Muscle layer of duodenum (tissue), 2 donors: ENCODE measurements at regions not wholly inside any gene's neighbourhood (a gene's known extent, or its start where the extent isn't known, plus 50 kb on each side); places are given as distances from the start of the nearest gene placed in this dataset.

Experiments used
- H3K27ac ChIP-seq: one replicate; pipeline ENCODE4 v1.7.0; 2013; ENCODE audit warnings: mild to moderate bottlenecking, low read length
- H3K27me3 ChIP-seq: one replicate; pipeline ENCODE4 v1.7.0; 2013; ENCODE audit warnings: low read depth, mild to moderate bottlenecking, control low read depth, low read length
- H3K36me3 ChIP-seq, 2 donors: one replicate each; pipeline ENCODE4 v1.7.0; 2013; ENCODE audit warnings: low read length in 2 of 2, control low read depth in 1 of 2, mild to moderate bottlenecking in 1 of 2; ENCODE audit not compliant: insufficient read depth in 2 of 2, control insufficient read depth in 1 of 2
- H3K4me1 ChIP-seq, 2 donors: one replicate each; pipeline ENCODE4 v1.7.0; 2013; ENCODE audit warnings: low read length in 2 of 2, mild to moderate bottlenecking in 2 of 2, control low read depth in 1 of 2, moderate library complexity in 1 of 2; ENCODE audit not compliant: insufficient read depth in 2 of 2, control insufficient read depth in 1 of 2
- H3K4me3 ChIP-seq, 2 donors: one replicate each; pipeline ENCODE4 v1.7.0; 2013; ENCODE audit warnings: low read length in 2 of 2, low read depth in 1 of 2, mild to moderate bottlenecking in 1 of 2
- H3K9me3 ChIP-seq, 2 donors: one replicate each; pipeline ENCODE4 v1.7.0; 2013; ENCODE audit warnings: low read length in 2 of 2, control low read depth in 1 of 2, mild to moderate bottlenecking in 1 of 2; ENCODE audit not compliant: control insufficient read depth in 1 of 2
- donor health status: healthy.

DNA sequence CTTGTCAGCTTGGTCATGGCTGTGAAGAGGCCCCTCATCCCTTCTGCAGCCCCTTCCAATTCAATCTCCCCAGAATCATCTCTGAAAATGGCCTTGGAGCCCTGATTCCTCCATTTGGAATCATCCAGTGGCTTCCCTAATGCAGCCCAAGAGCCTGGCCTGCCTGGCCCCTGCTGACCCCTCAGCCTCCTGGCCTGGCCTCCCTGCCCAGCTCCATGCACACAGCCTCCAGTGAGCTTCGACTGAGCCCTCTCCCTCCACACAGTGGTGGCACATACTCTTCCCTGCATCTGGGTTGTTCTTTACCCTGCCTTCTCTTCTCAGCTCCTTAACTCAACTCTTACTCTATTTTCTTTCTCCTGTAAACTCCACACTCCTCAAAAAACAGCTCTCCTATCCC is 120.9 kb downstream of the ANKRD60 start:
- H3K27ac ChIP-seq, result no peak overlapping the region
- no peaks in the 10 kb centered on the region for H3K27me3 ChIP-seq
- no peak overlapping the region for H3K4me3 ChIP-seq
- H3K4me1 ChIP-seq, result no peaks in the 10 kb centered on the region
- H3K9me3 ChIP-seq, result no peaks in the 10 kb centered on the region
- no peaks in the 10 kb centered on the region for H3K36me3 ChIP-seq

GRCh38 chr20:58106143-58106750 is 122.2 kb downstream of the ANKRD60 start:
- Histone ChIP-seq H3K36me3 (no peaks in the 10 kb centered on the region), H3K4me1 (peaks cover 0 to 4% of the 10 kb centered on the region in 2 donors), H3K4me3 (no peak overlapping the region), H3K27ac (no peak overlapping the region), H3K27me3 (no peaks in the 10 kb centered on the region), H3K9me3 (no peaks in the 10 kb centered on the region)

GRCh38 chr20:58103961-58104360 is 124.5 kb downstream of the ANKRD60 start:
- no peaks in the 10 kb centered on the region for H3K9me3 ChIP-seq
- no peak overlapping the region for H3K4me3 ChIP-seq
- no peaks in the 10 kb centered on the region for H3K36me3 ChIP-seq
- H3K27me3 ChIP-seq, result no peaks in the 10 kb centered on the region
- H3K27ac ChIP-seq, result no peak overlapping the region
- H3K4me1 ChIP-seq, result peaks cover 0 to 4% of the 10 kb centered on the region in 2 donors

GRCh38 chr20:58103517-58103904 is 124.9 kb downstream of the ANKRD60 start:
- Histone ChIP-seq H3K36me3 (no peaks in the 10 kb centered on the region), H3K27me3 (no peaks in the 10 kb centered on the region), H3K4me1 (peaks cover 0 to 4% of the 10 kb centered on the region in 2 donors), H3K9me3 (no peaks in the 10 kb centered on the region), H3K27ac (no peak overlapping the region), H3K4me3 (no peak overlapping the region)

- no peaks in the 10 kb centered on the region for H3K9me3 ChIP-seq
- no peaks in the 10 kb centered on the region for H3K27me3 ChIP-seq
- H3K36me3 ChIP-seq, result no peaks in the 10 kb centered on the region
- peaks cover 0 to 4% of the 10 kb centered on the region in 2 donors for H3K4me1 ChIP-seq
- H3K27ac ChIP-seq, result no peak overlapping the region
- no peak overlapping the region for H3K4me3 ChIP-seq
These were observed 125.5 kb downstream of the ANKRD60 start for GRCh38 chr20:58102744-58103516.

- Histone ChIP-seq H3K4me3 (no peak overlapping the region), H3K36me3 (no peaks in the 10 kb centered on the region), H3K27me3 (no peaks in the 10 kb centered on the region), H3K9me3 (no peaks in the 10 kb centered on the region), H3K27ac (no peak overlapping the region), H3K4me1 (peaks cover 0 to 4% of the 10 kb centered on the region in 2 donors)
These were observed 126.2 kb downstream of the ANKRD60 start for GRCh38 chr20:58102261-58102660.

GRCh38 chr20:58100731-58101356 is 127.6 kb downstream of the ANKRD60 start:
- Histone ChIP-seq H3K9me3 (no peaks in the 10 kb centered on the region), H3K36me3 (no peaks in the 10 kb centered on the region), H3K4me3 (no peak overlapping the region), H3K27ac (no peak overlapping the region), H3K4me1 (peaks cover 0 to 4% of the 10 kb centered on the region in 2 donors), H3K27me3 (no peaks in the 10 kb centered on the region)

DNA sequence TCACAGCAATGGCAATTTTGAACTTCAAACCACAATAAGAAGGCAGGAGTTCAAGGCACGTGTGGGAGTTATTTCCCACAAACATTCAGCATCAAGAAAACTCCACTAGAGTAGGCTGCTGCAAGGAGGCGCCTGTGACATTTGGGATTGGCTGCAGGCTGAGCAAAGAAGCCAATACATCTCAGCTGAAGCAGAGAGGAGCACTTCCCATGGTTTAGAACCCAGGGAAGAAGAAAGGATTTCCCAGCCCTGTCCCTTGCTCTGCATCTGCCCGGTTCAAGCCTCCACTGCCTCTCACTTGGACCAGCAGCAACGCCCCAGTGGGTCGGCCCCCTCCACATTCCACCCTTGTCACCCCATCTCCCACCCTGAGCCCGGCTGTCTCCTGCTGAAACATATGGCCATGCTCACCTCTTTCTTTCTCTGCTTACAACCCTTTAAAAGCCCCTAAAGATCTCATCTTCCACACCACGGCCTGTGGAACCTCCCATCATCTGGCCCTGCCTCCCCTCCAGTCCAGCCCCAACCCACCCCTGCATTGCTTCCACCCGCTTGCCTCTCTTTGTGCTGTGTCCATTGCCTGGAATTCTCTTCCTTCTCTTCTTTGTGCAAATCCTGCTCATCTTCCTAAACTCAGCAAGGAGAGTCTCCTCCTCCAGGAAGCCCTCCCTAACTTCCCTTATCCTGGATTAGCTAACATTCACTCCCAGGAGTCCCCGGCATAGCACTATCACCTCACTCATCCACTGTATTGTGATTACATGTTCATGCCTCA is 128.3 kb downstream of the ANKRD60 start:
- Histone ChIP-seq H3K36me3 (no peaks in the 10 kb centered on the region), H3K27ac (no peak overlapping the region), H3K4me1 (peaks cover 0 to 4% of the 10 kb centered on the region in 2 donors), H3K27me3 (no peaks in the 10 kb centered on the region), H3K9me3 (no peaks in the 10 kb centered on the region), H3K4me3 (no peak overlapping the region)

GRCh38 chr20:58099291-58099935 is 129.0 kb downstream of the ANKRD60 start:
- H3K27ac ChIP-seq, result no peak overlapping the region
- H3K9me3 ChIP-seq, result no peaks in the 10 kb centered on the region
- no peaks in the 10 kb centered on the region for H3K36me3 ChIP-seq
- peaks cover 0 to 4% of the 10 kb centered on the region in 2 donors for H3K4me1 ChIP-seq
- no peak overlapping the region for H3K4me3 ChIP-seq
- no peaks in the 10 kb centered on the region for H3K27me3 ChIP-seq

GRCh38 chr20:58098571-58098970 is 129.9 kb downstream of the ANKRD60 start:
- no peaks in the 10 kb centered on the region for H3K27me3 ChIP-seq
- no peak overlapping the region for H3K27ac ChIP-seq
- H3K9me3 ChIP-seq, result no peaks in the 10 kb centered on the region
- H3K4me1 ChIP-seq, result peaks cover 0 to 4% of the 10 kb centered on the region in 2 donors
- no peaks in the 10 kb centered on the region for H3K36me3 ChIP-seq
- H3K4me3 ChIP-seq, result no peak overlapping the region

DNA sequence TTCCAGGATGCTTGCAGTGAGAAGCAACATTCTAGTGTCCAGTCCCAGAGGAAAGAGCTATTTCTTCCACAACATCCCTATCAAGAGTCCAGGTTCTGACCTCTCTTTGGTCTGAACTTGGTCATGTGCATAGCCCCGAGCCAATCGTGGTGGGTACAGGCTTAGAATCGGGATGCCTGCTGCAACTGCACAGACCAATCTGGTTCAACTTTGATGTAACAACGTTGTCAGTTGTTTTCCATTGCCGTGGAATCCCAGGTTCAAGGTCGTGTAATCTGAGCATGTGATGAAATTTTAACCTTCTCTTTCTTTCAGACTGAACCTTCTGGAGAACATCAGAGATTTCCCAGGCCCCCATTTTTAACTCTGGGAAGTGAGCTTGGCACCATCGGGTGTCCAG is 130.5 kb downstream of the ANKRD60 start:
- Histone ChIP-seq H3K4me1 (peaks cover 0 to 4% of the 10 kb centered on the region in 2 donors), H3K27ac (no peak overlapping the region), H3K9me3 (no peaks in the 10 kb centered on the region), H3K4me3 (no peak overlapping the region), H3K27me3 (no peaks in the 10 kb centered on the region), H3K36me3 (no peaks in the 10 kb centered on the region)
